ENCODE measurements at regions not wholly inside any gene's neighbourhood (a gene's known extent, or its start where the extent isn't known, plus 50 kb on each side); places are given as distances from the start of the nearest gene placed in this dataset.

- no peaks in the 10 kb centered on the region for H3K4me1 ChIP-seq (ENCODE audit: insufficient read depth, low read length)
- H3K9ac ChIP-seq (ENCODE audit: low read length), result no peak overlapping the region
- no peaks in the 10 kb centered on the region for H3K36me3 ChIP-seq (ENCODE audit: insufficient read depth, low read length)
- no peaks in the 10 kb centered on the region for H3K9me3 ChIP-seq (ENCODE audit: low read length)
- no peaks in the 10 kb centered on the region for H3K27me3 ChIP-seq (ENCODE audit: control insufficient read depth in 1 of 2, insufficient read depth in 2 of 2, low read length in 2 of 2)
- no peak overlapping the region for H3K27ac ChIP-seq (ENCODE audit: low read depth, low read length)
- H3K4me3 ChIP-seq (ENCODE audit: low read depth in 1 of 2, low read length in 2 of 2), result no peak overlapping the region
Measured at GRCh38 chrX:74180716-74181115, 123.3 kb upstream of the ZCCHC13 start.

GRCh38 chrX:74179990-74180389 lies 124.0 kb upstream of the ZCCHC13 start:
- H3K9ac ChIP-seq (ENCODE audit: low read length), result no peak overlapping the region
- no peak overlapping the region for H3K4me3 ChIP-seq (ENCODE audit: low read depth in 1 of 2, low read length in 2 of 2)
- H3K27ac ChIP-seq (ENCODE audit: low read depth, low read length), result no peak overlapping the region
- H3K36me3 ChIP-seq (ENCODE audit: insufficient read depth, low read length), result no peaks in the 10 kb centered on the region
- H3K4me1 ChIP-seq (ENCODE audit: insufficient read depth, low read length), result no peaks in the 10 kb centered on the region
- H3K27me3 ChIP-seq (ENCODE audit: control insufficient read depth in 1 of 2, insufficient read depth in 2 of 2, low read length in 2 of 2), result no peaks in the 10 kb centered on the region
- H3K9me3 ChIP-seq (ENCODE audit: low read length), result no peaks in the 10 kb centered on the region

GRCh38 chrX:74179499-74179898 lies 124.5 kb upstream of the ZCCHC13 start:
- Histone ChIP-seq H3K27ac (ENCODE audit: low read depth, low read length) (no peak overlapping the region), H3K36me3 (ENCODE audit: insufficient read depth, low read length) (no peaks in the 10 kb centered on the region), H3K27me3 (ENCODE audit: control insufficient read depth in 1 of 2, insufficient read depth in 2 of 2, low read length in 2 of 2) (no peaks in the 10 kb centered on the region), H3K4me3 (ENCODE audit: low read depth in 1 of 2, low read length in 2 of 2) (no peak overlapping the region), H3K4me1 (ENCODE audit: insufficient read depth, low read length) (no peaks in the 10 kb centered on the region), H3K9me3 (ENCODE audit: low read length) (no peaks in the 10 kb centered on the region), H3K9ac (ENCODE audit: low read length) (no peak overlapping the region)

- Histone ChIP-seq H3K27ac (ENCODE audit: low read depth, low read length) (no peak overlapping the region), H3K36me3 (ENCODE audit: insufficient read depth, low read length) (no peaks in the 10 kb centered on the region), H3K9me3 (ENCODE audit: low read length) (no peaks in the 10 kb centered on the region), H3K4me3 (ENCODE audit: low read depth in 1 of 2, low read length in 2 of 2) (no peak overlapping the region), H3K27me3 (ENCODE audit: control insufficient read depth in 1 of 2, insufficient read depth in 2 of 2, low read length in 2 of 2) (no peaks in the 10 kb centered on the region), H3K4me1 (ENCODE audit: insufficient read depth, low read length) (no peaks in the 10 kb centered on the region), H3K9ac (ENCODE audit: low read length) (no peak overlapping the region)
Measured at GRCh38 chrX:74179071-74179470, 124.9 kb upstream of the ZCCHC13 start.

- no peak overlapping the region for H3K4me3 ChIP-seq (ENCODE audit: low read depth in 1 of 2, low read length in 2 of 2)
- H3K27me3 ChIP-seq (ENCODE audit: control insufficient read depth in 1 of 2, insufficient read depth in 2 of 2, low read length in 2 of 2), result no peaks in the 10 kb centered on the region
- H3K9ac ChIP-seq (ENCODE audit: low read length), result no peak overlapping the region
- H3K4me1 ChIP-seq (ENCODE audit: insufficient read depth, low read length), result no peaks in the 10 kb centered on the region
- H3K9me3 ChIP-seq (ENCODE audit: low read length), result peaks cover 4% of the 10 kb centered on the region
- no peak overlapping the region for H3K27ac ChIP-seq (ENCODE audit: low read depth, low read length)
- H3K36me3 ChIP-seq (ENCODE audit: insufficient read depth, low read length), result no peaks in the 10 kb centered on the region
Measured at GRCh38 chrX:74178536-74178935, 125.4 kb upstream of the ZCCHC13 start.

GRCh38 chrX:74171465-74171864 lies 132.5 kb upstream of the ZCCHC13 start:
- Histone ChIP-seq H3K9me3 (ENCODE audit: low read length) (peaks cover 18% of the 10 kb centered on the region), H3K36me3 (ENCODE audit: insufficient read depth, low read length) (no peaks in the 10 kb centered on the region), H3K9ac (ENCODE audit: low read length) (no peak overlapping the region), H3K27me3 (ENCODE audit: control insufficient read depth in 1 of 2, insufficient read depth in 2 of 2, low read length in 2 of 2) (no peaks in the 10 kb centered on the region), H3K4me1 (ENCODE audit: insufficient read depth, low read length) (no peaks in the 10 kb centered on the region), H3K27ac (ENCODE audit: low read depth, low read length) (no peak overlapping the region), H3K4me3 (ENCODE audit: low read depth in 1 of 2, low read length in 2 of 2) (no peak overlapping the region)

GRCh38 chrX:74162199-74162598 lies 141.8 kb upstream of the ZCCHC13 start:
- Histone ChIP-seq H3K27me3 (ENCODE audit: control insufficient read depth in 1 of 2, insufficient read depth in 2 of 2, low read length in 2 of 2) (no peaks in the 10 kb centered on the region), H3K4me3 (ENCODE audit: low read depth in 1 of 2, low read length in 2 of 2) (no peak overlapping the region), H3K9me3 (ENCODE audit: low read length) (no peaks in the 10 kb centered on the region), H3K9ac (ENCODE audit: low read length) (no peak overlapping the region), H3K27ac (ENCODE audit: low read depth, low read length) (no peak overlapping the region), H3K4me1 (ENCODE audit: insufficient read depth, low read length) (no peaks in the 10 kb centered on the region), H3K36me3 (ENCODE audit: insufficient read depth, low read length) (no peaks in the 10 kb centered on the region)

- H3K27ac ChIP-seq (ENCODE audit: low read depth, low read length), result no peak overlapping the region
- no peak overlapping the region for H3K9ac ChIP-seq (ENCODE audit: low read length)
Measured at GRCh38 chrX:74160816-74161215, 143.2 kb upstream of the ZCCHC13 start.

GRCh38 chrX:74160358-74160757 lies 143.6 kb upstream of the ZCCHC13 start:
- H3K27me3 ChIP-seq (ENCODE audit: control insufficient read depth in 1 of 2, insufficient read depth in 2 of 2, low read length in 2 of 2), result no peaks in the 10 kb centered on the region
- H3K4me1 ChIP-seq (ENCODE audit: insufficient read depth, low read length), result no peaks in the 10 kb centered on the region
- H3K27ac ChIP-seq (ENCODE audit: low read depth, low read length), result no peak overlapping the region
- H3K9me3 ChIP-seq (ENCODE audit: low read length), result no peaks in the 10 kb centered on the region
- H3K9ac ChIP-seq (ENCODE audit: low read length), result no peak overlapping the region
- H3K4me3 ChIP-seq (ENCODE audit: low read depth in 1 of 2, low read length in 2 of 2), result no peak overlapping the region
- H3K36me3 ChIP-seq (ENCODE audit: insufficient read depth, low read length), result no peaks in the 10 kb centered on the region

More at GRCh38 chrX:74160816-74161215, 143.2 kb upstream of the ZCCHC13 start:
- H3K4me3 ChIP-seq (ENCODE audit: low read depth in 1 of 2, low read length in 2 of 2), result no peak overlapping the region
- H3K27me3 ChIP-seq (ENCODE audit: control insufficient read depth in 1 of 2, insufficient read depth in 2 of 2, low read length in 2 of 2), result no peaks in the 10 kb centered on the region
- no peaks in the 10 kb centered on the region for H3K4me1 ChIP-seq (ENCODE audit: insufficient read depth, low read length)
- no peaks in the 10 kb centered on the region for H3K9me3 ChIP-seq (ENCODE audit: low read length)
- no peaks in the 10 kb centered on the region for H3K36me3 ChIP-seq (ENCODE audit: insufficient read depth, low read length)

- Histone ChIP-seq H3K9ac (ENCODE audit: low read length) (no peak overlapping the region), H3K27me3 (ENCODE audit: control insufficient read depth in 1 of 2, insufficient read depth in 2 of 2, low read length in 2 of 2) (peaks cover 0 to 11% of the 10 kb centered on the region in 2 donors), H3K36me3 (ENCODE audit: insufficient read depth, low read length) (no peaks in the 10 kb centered on the region), H3K4me1 (ENCODE audit: insufficient read depth, low read length) (no peaks in the 10 kb centered on the region), H3K9me3 (ENCODE audit: low read length) (no peaks in the 10 kb centered on the region), H3K27ac (ENCODE audit: low read depth, low read length) (no peak overlapping the region), H3K4me3 (ENCODE audit: low read depth in 1 of 2, low read length in 2 of 2) (no peak overlapping the region)
Measured at GRCh38 chrX:74147439-74147838, 156.5 kb upstream of the ZCCHC13 start.

GRCh38 chrX:74138943-74139342 lies 165.0 kb upstream of the ZCCHC13 start:
- H3K4me1 ChIP-seq (ENCODE audit: insufficient read depth, low read length), result no peaks in the 10 kb centered on the region
- H3K27ac ChIP-seq (ENCODE audit: low read depth, low read length), result no peak overlapping the region
- H3K27me3 ChIP-seq (ENCODE audit: control insufficient read depth in 1 of 2, insufficient read depth in 2 of 2, low read length in 2 of 2), result no peaks in the 10 kb centered on the region
- H3K4me3 ChIP-seq (ENCODE audit: low read depth in 1 of 2, low read length in 2 of 2), result no peak overlapping the region
- no peaks in the 10 kb centered on the region for H3K36me3 ChIP-seq (ENCODE audit: insufficient read depth, low read length)
- no peak overlapping the region for H3K9ac ChIP-seq (ENCODE audit: low read length)
- H3K9me3 ChIP-seq (ENCODE audit: low read length), result no peaks in the 10 kb centered on the region

GRCh38 chrX:74133156-74133796 lies 170.7 kb upstream of the ZCCHC13 start:
- H3K36me3 ChIP-seq (ENCODE audit: insufficient read depth, low read length), result no peaks in the 10 kb centered on the region
- no peak overlapping the region for H3K27ac ChIP-seq (ENCODE audit: low read depth, low read length)

More at GRCh38 chrX:74133156-74133796, 170.7 kb upstream of the ZCCHC13 start:
- Histone ChIP-seq H3K4me3 (ENCODE audit: low read depth in 1 of 2, low read length in 2 of 2) (no peak overlapping the region), H3K27me3 (ENCODE audit: control insufficient read depth in 1 of 2, insufficient read depth in 2 of 2, low read length in 2 of 2) (no peaks in the 10 kb centered on the region), H3K9ac (ENCODE audit: low read length) (no peak overlapping the region), H3K9me3 (ENCODE audit: low read length) (no peaks in the 10 kb centered on the region), H3K4me1 (ENCODE audit: insufficient read depth, low read length) (no peaks in the 10 kb centered on the region)

All from muscle layer of colon (tissue), 2 donors.